ENCODE measurements at regions not wholly inside any gene's neighbourhood (a gene's known extent, or its start where the extent isn't known, plus 50 kb on each side); places are given as distances from the start of the nearest gene placed in this dataset.

GRCh38 chr17:56710986-56711385, 117.5 kb downstream of the NOG start:
- no peaks in the 10 kb centered on the region for H3K27me3 ChIP-seq
- Mint-ChIP-seq H3K4me3 (no peak overlapping the region), H3K4me1 (peaks cover 20% of the 10 kb centered on the region), H3K27me3 (ENCODE audit: insufficient read depth, low read depth) (peaks cover 7% of the 10 kb centered on the region), H3K9me3 (no peaks in the 10 kb centered on the region), H3K27ac (no peak overlapping the region), H3K36me3 (no peaks in the 10 kb centered on the region)
- H3K4me2 ChIP-seq, result no peak overlapping the region
- no peaks in the 10 kb centered on the region for H4K20me1 ChIP-seq (ENCODE audit: low read depth)
- no peaks in the 10 kb centered on the region for H3K36me3 ChIP-seq
- peaks cover 18% of the 10 kb centered on the region for H3K4me1 ChIP-seq
- H3K4me3 ChIP-seq, result no peak overlapping the region
- no peak for TF ChIP-seq EZH2 (IDR thresholded peaks at IDR 0.05)
- TF ChIP-seq, protein P1, sequence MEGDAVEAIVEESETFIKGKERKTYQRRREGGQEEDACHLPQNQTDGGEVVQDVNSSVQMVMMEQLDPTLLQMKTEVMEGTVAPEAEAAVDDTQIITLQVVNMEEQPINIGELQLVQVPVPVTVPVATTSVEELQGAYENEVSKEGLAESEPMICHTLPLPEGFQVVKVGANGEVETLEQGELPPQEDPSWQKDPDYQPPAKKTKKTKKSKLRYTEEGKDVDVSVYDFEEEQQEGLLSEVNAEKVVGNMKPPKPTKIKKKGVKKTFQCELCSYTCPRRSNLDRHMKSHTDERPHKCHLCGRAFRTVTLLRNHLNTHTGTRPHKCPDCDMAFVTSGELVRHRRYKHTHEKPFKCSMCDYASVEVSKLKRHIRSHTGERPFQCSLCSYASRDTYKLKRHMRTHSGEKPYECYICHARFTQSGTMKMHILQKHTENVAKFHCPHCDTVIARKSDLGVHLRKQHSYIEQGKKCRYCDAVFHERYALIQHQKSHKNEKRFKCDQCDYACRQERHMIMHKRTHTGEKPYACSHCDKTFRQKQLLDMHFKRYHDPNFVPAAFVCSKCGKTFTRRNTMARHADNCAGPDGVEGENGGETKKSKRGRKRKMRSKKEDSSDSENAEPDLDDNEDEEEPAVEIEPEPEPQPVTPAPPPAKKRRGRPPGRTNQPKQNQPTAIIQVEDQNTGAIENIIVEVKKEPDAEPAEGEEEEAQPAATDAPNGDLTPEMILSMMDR (IDR thresholded peaks at IDR 0.05), result no peak
- TF ChIP-seq EZH2phosphoT487 (IDR thresholded peaks at IDR 0.05), result no peak
- no peaks in the 10 kb centered on the region for H3K9me3 ChIP-seq (ENCODE audit: low read depth)
- no peaks in the 10 kb centered on the region for H3K79me2 ChIP-seq (ENCODE audit: low read depth)
- no peak overlapping the region for H3K27ac ChIP-seq
- no peak overlapping the region for H3K9ac ChIP-seq
- no peaks in the 10 kb centered on the region for H3F3A ChIP-seq (ENCODE audit: low read depth)
- no peak overlapping the region for H2AFZ ChIP-seq (replicated peaks)
- no peak for DNase-seq (ENCODE audit: low spot score)

- Mint-ChIP-seq H3K4me1 (no peaks in the 10 kb centered on the region), H3K4me3 (no peak overlapping the region), H3K27ac (no peak overlapping the region), H3K9me3 (peaks cover 2% of the 10 kb centered on the region), H3K36me3 (no peaks in the 10 kb centered on the region), H3K27me3 (ENCODE audit: insufficient read depth, low read depth) (no peaks in the 10 kb centered on the region)
- TF ChIP-seq, protein P1 (IDR thresholded peaks at IDR 0.05), result peak; percentile 89
- no peak for TF ChIP-seq EZH2phosphoT487 (IDR thresholded peaks at IDR 0.05)
- no peak for TF ChIP-seq EZH2 (IDR thresholded peaks at IDR 0.05)
- peak; percentile 92 for DNase-seq (ENCODE audit: low spot score)
- Histone ChIP-seq H3K4me2 (no peak overlapping the region), H4K20me1 (ENCODE audit: low read depth) (no peaks in the 10 kb centered on the region), H3K36me3 (no peaks in the 10 kb centered on the region), H3K27me3 (no peaks in the 10 kb centered on the region), H3K79me2 (ENCODE audit: low read depth) (no peaks in the 10 kb centered on the region), H2AFZ (replicated peaks) (peak overlapping the region; percentile 66), H3K27ac (no peak overlapping the region), H3K4me1 (no peaks in the 10 kb centered on the region), H3K9ac (no peak overlapping the region), H3K9me3 (ENCODE audit: low read depth) (no peaks in the 10 kb centered on the region), H3K4me3 (no peak overlapping the region), H3F3A (ENCODE audit: low read depth) (no peaks in the 10 kb centered on the region)
These were observed 117.9 kb downstream of the C17orf67 start for GRCh38 chr17:56715613-56716357.

DNA sequence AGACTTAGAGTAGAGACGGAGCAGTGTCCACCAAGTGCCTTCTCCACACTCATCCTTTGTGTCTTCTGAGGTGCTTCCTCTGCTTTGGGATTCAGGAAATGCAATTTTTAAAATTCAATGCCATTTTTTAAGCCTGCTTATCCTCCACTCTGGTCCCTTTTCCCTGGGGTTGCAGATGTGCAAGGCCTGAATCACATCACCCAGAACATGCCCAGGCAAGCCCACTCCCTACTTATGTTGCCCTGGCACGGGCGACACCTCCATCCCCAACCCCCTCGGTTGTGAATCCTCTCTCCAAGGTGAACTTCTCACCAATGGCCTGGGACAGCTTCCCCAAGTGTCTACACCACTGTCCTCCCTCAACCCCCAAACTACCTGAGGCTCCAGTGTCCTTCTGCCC, 116.2 kb downstream of the C17orf67 start:
- no peak overlapping the region for H3K9ac ChIP-seq
- no peaks in the 10 kb centered on the region for H3K4me1 ChIP-seq
- H3K4me1 Mint-ChIP-seq, result no peaks in the 10 kb centered on the region
- H3K9me3 ChIP-seq (ENCODE audit: low read depth), result no peaks in the 10 kb centered on the region
- no peaks in the 10 kb centered on the region for H3K79me2 ChIP-seq (ENCODE audit: low read depth)
- peaks cover 2% of the 10 kb centered on the region for H3K9me3 Mint-ChIP-seq
- no peak overlapping the region for H3K27ac ChIP-seq
- H3K27ac Mint-ChIP-seq, result no peak overlapping the region
- H3F3A ChIP-seq (ENCODE audit: low read depth), result no peaks in the 10 kb centered on the region
- H3K27me3 ChIP-seq, result no peaks in the 10 kb centered on the region
- H3K36me3 ChIP-seq, result no peaks in the 10 kb centered on the region
- no peak overlapping the region for H2AFZ ChIP-seq (replicated peaks)
- no peak overlapping the region for H3K4me2 ChIP-seq
- H3K4me3 ChIP-seq, result no peak overlapping the region
- no peaks in the 10 kb centered on the region for H3K27me3 Mint-ChIP-seq (ENCODE audit: insufficient read depth, low read depth)
- TF ChIP-seq, protein P1 (IDR thresholded peaks at IDR 0.05), result no peak
- TF ChIP-seq EZH2phosphoT487 (IDR thresholded peaks at IDR 0.05), result no peak
- TF ChIP-seq EZH2 (IDR thresholded peaks at IDR 0.05), result no peak
- H4K20me1 ChIP-seq (ENCODE audit: low read depth), result no peaks in the 10 kb centered on the region
- H3K36me3 Mint-ChIP-seq, result no peaks in the 10 kb centered on the region
- no peak overlapping the region for H3K4me3 Mint-ChIP-seq
- no peak for DNase-seq (ENCODE audit: low spot score)
